Esophagus squamous epithelium (tissue), 5 donors: ENCODE measurements at regions not wholly inside any gene's neighbourhood (a gene's known extent, or its start where the extent isn't known, plus 50 kb on each side); places are given as distances from the start of the nearest gene placed in this dataset.

ENCODE experiments used
- DNase-seq: peaks from one replicate; lab custom pipeline; 2025; lab: John Stamatoyannopoulos, UW
- H3K27ac ChIP-seq, 4 donors: fragments of 200-600 bp; sonication (generic); one replicate each; pipeline ENCODE4 v1.5.1; 2016 to 2019; ENCODE audit warnings: mild to moderate bottlenecking in 1 of 4
- H3K27me3 ChIP-seq, 4 donors: fragments of 200-600 bp; sonication (generic); 1 replicate in 3 of 4; 2 replicates in 1 of 4; pipeline versions ENCODE4 v1.5.1 to v1.6.0; 2017 to 2021; ENCODE audit warnings: antibody characterized with exemption in 1 of 4
- H3K36me3 ChIP-seq, 3 donors: fragments of 200-600 bp; sonication (generic); one replicate each; pipeline ENCODE4 v1.5.1; 2016 to 2019
- H3K4me1 ChIP-seq, 3 donors: fragments of 200-600 bp; sonication (generic); one replicate each; pipeline ENCODE4 v1.5.1; 2017 to 2019
- H3K4me3 ChIP-seq, 4 donors: fragments of 200-600 bp; sonication (generic); 1 replicate in 3 of 4; 2 replicates in 1 of 4; pipeline ENCODE4 v1.5.1; 2016 to 2019; ENCODE audit warnings: mild to moderate bottlenecking in 2 of 4, moderate library complexity in 1 of 4
- H3K9me3 ChIP-seq, 3 donors: fragments of 200-600 bp; sonication (generic); one replicate each; pipeline ENCODE4 v1.5.1; 2016 to 2019
- POLR2A ChIP-seq, 4 donors: fragments of 450-650 bp; IDR thresholded peaks; one replicate each; pipeline ENCODE4 v1.6.1; 2017; ENCODE audit warnings: antibody characterized with exemption in 4 of 4, mild to moderate bottlenecking in 4 of 4, moderate library complexity in 3 of 4
- WGBS, 2 donors: methylation state at CpG; one replicate each; pipeline ENCODE4 v1.1.5; 2018; 5-methylcytosine and 5-hydroxymethylcytosine counted together
- intact Hi-C: fragments of 100-400 bp; cut with DNase I; formaldehyde crosslinking; loops from one replicate; pipeline ENCODE4 v1.15.0; 2022
- TF ChIP-seq, protein P1 (sequence below), 6 experiments: fragments of 450-650 bp in 4 of 6; fragments of 200-600 bp in 2 of 6; sonication (generic) in 2 of 6; IDR thresholded peaks; one replicate each; pipeline ENCODE4 v1.5.1; 2016 to 2019; ENCODE audit warnings: antibody characterized with exemption in 6 of 6, mild to moderate bottlenecking in 4 of 6, moderate library complexity in 4 of 6
- donor health status: DM: yes; HTN: yes; CAD: no.

DNA sequence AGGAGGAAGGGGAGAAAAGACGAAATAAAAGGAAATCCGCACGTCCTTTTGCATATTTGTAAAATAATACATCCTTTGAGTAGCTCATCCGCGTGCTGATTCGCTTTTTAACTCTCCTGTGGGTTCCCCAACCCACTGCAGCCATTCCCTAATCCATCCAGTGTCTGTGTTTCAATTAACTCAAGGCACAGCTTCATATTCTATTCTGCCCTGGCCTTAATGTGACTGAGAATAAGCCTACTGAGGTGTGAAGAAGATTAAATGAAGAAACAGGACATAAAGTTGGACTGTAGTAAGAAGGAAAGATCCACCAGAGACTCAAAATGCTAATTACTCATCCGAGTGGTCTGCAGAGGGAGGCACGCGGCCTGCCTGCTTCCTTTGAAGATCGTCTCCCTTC is 161.4 kb upstream of the SH3BP4 start:
- no peaks in the 10 kb centered on the region for H3K36me3 ChIP-seq
- TF ChIP-seq POLR2A (IDR thresholded peaks at IDR 0.05), result no peak
- TF ChIP-seq, protein P1, sequence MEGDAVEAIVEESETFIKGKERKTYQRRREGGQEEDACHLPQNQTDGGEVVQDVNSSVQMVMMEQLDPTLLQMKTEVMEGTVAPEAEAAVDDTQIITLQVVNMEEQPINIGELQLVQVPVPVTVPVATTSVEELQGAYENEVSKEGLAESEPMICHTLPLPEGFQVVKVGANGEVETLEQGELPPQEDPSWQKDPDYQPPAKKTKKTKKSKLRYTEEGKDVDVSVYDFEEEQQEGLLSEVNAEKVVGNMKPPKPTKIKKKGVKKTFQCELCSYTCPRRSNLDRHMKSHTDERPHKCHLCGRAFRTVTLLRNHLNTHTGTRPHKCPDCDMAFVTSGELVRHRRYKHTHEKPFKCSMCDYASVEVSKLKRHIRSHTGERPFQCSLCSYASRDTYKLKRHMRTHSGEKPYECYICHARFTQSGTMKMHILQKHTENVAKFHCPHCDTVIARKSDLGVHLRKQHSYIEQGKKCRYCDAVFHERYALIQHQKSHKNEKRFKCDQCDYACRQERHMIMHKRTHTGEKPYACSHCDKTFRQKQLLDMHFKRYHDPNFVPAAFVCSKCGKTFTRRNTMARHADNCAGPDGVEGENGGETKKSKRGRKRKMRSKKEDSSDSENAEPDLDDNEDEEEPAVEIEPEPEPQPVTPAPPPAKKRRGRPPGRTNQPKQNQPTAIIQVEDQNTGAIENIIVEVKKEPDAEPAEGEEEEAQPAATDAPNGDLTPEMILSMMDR (IDR thresholded peaks at IDR 0.05), result no peak
- no peak for DNase-seq
- WGBS, 2 donors, result 72 to 78% methylated on average over 10 of the region's 10 CpGs
- H3K27me3 ChIP-seq, result peaks cover 0 to 53% (median 0%) of the 10 kb centered on the region in 4 donors
- no peaks in the 10 kb centered on the region for H3K9me3 ChIP-seq
- H3K4me3 ChIP-seq, result no peak overlapping the region
- no peak overlapping the region for H3K27ac ChIP-seq
- H3K4me1 ChIP-seq, result no peaks in the 10 kb centered on the region
- intact Hi-C loops, result no loop called here

DNA sequence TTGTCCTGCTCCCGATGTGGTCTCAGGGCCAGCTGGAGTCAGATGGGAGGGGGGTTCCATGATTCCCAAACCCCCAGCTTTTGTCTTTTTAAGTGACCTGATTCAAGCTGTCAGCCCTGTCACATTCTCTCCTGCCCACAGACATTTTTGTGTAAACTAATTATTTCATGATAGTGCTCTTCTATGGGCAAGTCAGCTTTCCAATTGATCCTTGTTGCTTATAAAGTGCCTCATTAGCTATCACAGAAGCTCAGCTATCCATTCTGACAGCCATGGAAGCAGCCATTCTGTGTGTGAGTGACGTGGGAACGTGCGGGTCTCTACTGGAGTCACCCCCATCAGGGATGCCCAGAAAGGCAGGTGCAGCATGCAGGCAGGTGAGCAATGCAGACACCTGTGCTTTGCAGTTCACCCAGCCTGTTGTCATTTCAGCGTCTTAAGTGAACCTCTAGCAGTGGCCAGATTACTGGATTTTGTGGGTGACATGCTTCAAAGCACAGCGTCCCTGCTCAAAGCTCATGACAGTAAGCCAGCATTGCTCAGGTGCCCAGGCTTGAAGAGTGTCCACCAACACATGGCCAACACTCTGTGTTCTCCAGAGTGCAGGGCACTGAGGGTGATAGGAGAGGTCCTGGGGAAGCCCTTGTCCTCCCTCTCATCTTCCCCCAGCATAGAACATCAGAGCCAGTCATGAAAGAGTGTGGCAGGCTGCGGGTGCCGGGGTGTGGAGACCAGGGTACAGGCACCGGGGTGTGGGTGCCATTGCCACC is 162.1 kb upstream of the SH3BP4 start:
- H3K9me3 ChIP-seq, result no peaks in the 10 kb centered on the region
- intact Hi-C loops, result no loop called here
- H3K27me3 ChIP-seq, result peaks cover 0 to 47% (median 0%) of the 10 kb centered on the region in 4 donors
- H3K4me1 ChIP-seq, result no peaks in the 10 kb centered on the region
- no peaks in the 10 kb centered on the region for H3K36me3 ChIP-seq
- no peak overlapping the region for H3K4me3 ChIP-seq
- 77 to 84% methylated on average over 8 to 9 of the region's 9 CpGs for WGBS, 2 donors
- TF ChIP-seq, protein P1 (IDR thresholded peaks at IDR 0.05), result no peak
- no peak for TF ChIP-seq POLR2A (IDR thresholded peaks at IDR 0.05)
- no peak for DNase-seq
- no peak overlapping the region for H3K27ac ChIP-seq

DNA sequence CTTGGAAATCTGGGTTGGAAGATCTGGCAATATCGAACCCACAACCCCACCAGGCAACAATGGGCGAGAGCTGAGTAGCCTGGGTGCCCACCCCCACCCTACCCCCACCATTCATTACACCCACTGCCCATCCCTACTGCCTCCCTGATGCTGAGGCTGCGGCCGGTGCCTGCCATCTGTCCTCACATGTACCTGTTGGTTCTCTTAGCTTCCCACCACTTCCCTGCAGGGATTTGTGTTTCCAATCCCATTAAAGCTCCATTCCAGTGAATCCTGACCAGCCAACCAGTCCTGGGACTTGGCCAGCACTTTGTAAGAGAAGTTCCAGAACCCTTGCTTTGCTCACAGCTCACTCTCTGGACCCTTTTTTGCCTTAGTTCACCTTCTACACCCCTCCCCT is 163.0 kb upstream of the SH3BP4 start:
- Histone ChIP-seq H3K9me3 (peaks cover 0 to 3% (median 0%) of the 10 kb centered on the region in 3 donors), H3K27ac (no peak overlapping the region), H3K36me3 (no peaks in the 10 kb centered on the region), H3K27me3 (peaks cover 0 to 41% (median 0%) of the 10 kb centered on the region in 4 donors), H3K4me3 (no peak overlapping the region), H3K4me1 (no peaks in the 10 kb centered on the region)
- intact Hi-C loops, result no loop called here
- no peak for DNase-seq
- TF ChIP-seq, protein P1 (IDR thresholded peaks at IDR 0.05), result no peak
- no peak for TF ChIP-seq POLR2A (IDR thresholded peaks at IDR 0.05)
- 81 to 83% methylated on average over 4 of the region's 4 CpGs for WGBS, 2 donors

DNA sequence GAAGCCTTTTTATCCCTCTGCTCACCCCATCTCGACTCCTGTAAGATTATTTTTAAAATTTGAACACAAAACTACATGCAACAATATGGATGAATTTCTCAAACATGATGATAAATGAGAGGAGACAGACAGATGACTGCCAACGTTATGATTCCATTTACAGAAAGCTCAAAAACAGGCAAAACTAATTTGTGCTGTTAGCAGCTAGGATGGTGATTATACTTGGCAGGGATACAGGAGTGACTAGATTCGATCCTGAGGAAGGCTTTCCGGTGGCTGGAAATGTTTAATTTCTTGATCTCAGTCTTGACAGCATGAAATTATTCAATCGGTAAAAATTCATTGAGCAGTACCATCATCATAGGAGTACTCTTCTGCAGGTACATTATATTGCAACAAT is 163.4 kb upstream of the SH3BP4 start:
- Histone ChIP-seq H3K36me3 (no peaks in the 10 kb centered on the region), H3K27me3 (peaks cover 0 to 41% (median 0%) of the 10 kb centered on the region in 4 donors), H3K9me3 (peaks cover 0 to 8% (median 0%) of the 10 kb centered on the region in 3 donors), H3K4me3 (no peak overlapping the region), H3K27ac (no peak overlapping the region), H3K4me1 (no peaks in the 10 kb centered on the region)
- DNase-seq, result no peak
- 56% methylated on average over 5 of the region's 5 CpGs for WGBS, 2 donors
- TF ChIP-seq POLR2A (IDR thresholded peaks at IDR 0.05), result no peak
- TF ChIP-seq, protein P1 (IDR thresholded peaks at IDR 0.05), result no peak
- intact Hi-C loops, result no loop called here

DNA sequence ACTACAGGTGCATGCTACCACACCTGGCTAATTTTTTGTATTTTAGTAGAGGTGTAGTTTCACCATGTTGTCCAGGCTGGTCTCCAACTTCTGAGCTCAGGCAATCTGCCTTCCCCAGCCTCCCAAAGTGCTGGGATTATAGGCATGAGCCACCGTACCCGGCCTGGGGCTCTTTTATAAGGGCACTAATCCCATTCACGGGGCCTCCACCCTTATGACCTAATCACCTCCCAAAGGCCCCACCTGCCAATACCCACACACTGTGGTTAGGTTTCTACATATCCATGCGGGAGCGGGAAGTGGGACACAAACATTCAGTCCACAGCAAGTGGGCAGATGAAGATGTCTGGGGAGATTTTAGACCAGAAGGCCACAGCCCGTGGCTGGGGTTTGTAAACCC is 164.7 kb upstream of the SH3BP4 start:
- Histone ChIP-seq H3K27ac (no peak overlapping the region), H3K27me3 (peaks cover 0 to 41% (median 0%) of the 10 kb centered on the region in 4 donors), H3K4me3 (no peak overlapping the region), H3K36me3 (no peaks in the 10 kb centered on the region), H3K4me1 (no peaks in the 10 kb centered on the region), H3K9me3 (peaks cover 0 to 20% (median 7%) of the 10 kb centered on the region in 3 donors)
- no peak for DNase-seq
- TF ChIP-seq POLR2A (IDR thresholded peaks at IDR 0.05), result no peak
- TF ChIP-seq, protein P1 (IDR thresholded peaks at IDR 0.05), result no peak
- WGBS, 2 donors, result 59 to 83% methylated on average over 1 to 5 of the region's 6 CpGs
- intact Hi-C loops, result no loop called here
